Heart left ventricle (tissue), 16 donors: ENCODE measurements at regions not wholly inside any gene's neighbourhood (a gene's known extent, or its start where the extent isn't known, plus 50 kb on each side); places are given as distances from the start of the nearest gene placed in this dataset.

ENCODE experiments used
- ATAC-seq, 4 donors: fragments of 200-7000 bp; cut with Tn5 transposase; one replicate each; pipeline ENCODE4 v1.9.1; 2020 to 2022; ENCODE audit warnings: moderate library complexity in 4 of 4, mild to moderate bottlenecking in 3 of 4, moderate number of reproducible peaks in 1 of 4
- DNase-seq, 5 donors: peaks; one replicate each; pipeline ENCODE4 v3.0.0-alpha.2; 2020
- H3K27ac ChIP-seq, 12 donors: fragments of 200-600 bp; sonication (generic) in 4 of 12; one replicate each; pipeline versions ENCODE4 v1.5.0 to v1.8.0; 2016 to 2022; ENCODE audit warnings: mild to moderate bottlenecking in 2 of 12
- H3K27me3 ChIP-seq, 9 donors: fragments of 200-600 bp; sonication (generic) in 2 of 9; one replicate each; pipeline versions ENCODE4 v1.5.1 to v1.8.0; 2016 to 2022; ENCODE audit warnings: mild to moderate bottlenecking in 3 of 9
- H3K36me3 ChIP-seq, 9 donors: fragments of 200-600 bp; sonication (generic) in 2 of 9; one replicate each; pipeline versions ENCODE4 v1.5.0 to v1.8.0; 2018 to 2022; ENCODE audit warnings: mild to moderate bottlenecking in 2 of 9
- H3K4me1 ChIP-seq, 12 donors: fragments of 200-600 bp; sonication (generic) in 4 of 12; one replicate each; pipeline versions ENCODE4 v1.5.0 to v1.8.0; 2016 to 2022; ENCODE audit warnings: mild to moderate bottlenecking in 3 of 12
- H3K4me3 ChIP-seq, 12 donors: fragments of 200-600 bp; sonication (generic) in 4 of 12; one replicate each; pipeline versions ENCODE4 v1.5.0 to v1.8.0; 2017 to 2022; ENCODE audit warnings: mild to moderate bottlenecking in 9 of 12, moderate library complexity in 4 of 12
- H3K9me3 ChIP-seq, 12 donors: fragments of 200-600 bp; sonication (generic) in 4 of 12; one replicate each; pipeline versions ENCODE4 v1.5.0 to v1.8.0; 2016 to 2022; ENCODE audit warnings: mild to moderate bottlenecking in 1 of 12
- CTCF ChIP-seq, 12 donors: fragments of 200-600 bp; sonication (generic) in 4 of 12; IDR thresholded peaks; one replicate each; pipeline versions ENCODE4 v1.5.0 to v1.8.0; 2018 to 2022; ENCODE audit warnings: antibody characterized with exemption in 12 of 12, mild to moderate bottlenecking in 5 of 12
- POLR2A ChIP-seq, 2 donors: fragments of 450-650 bp; IDR thresholded peaks; one replicate each; pipeline ENCODE4 v1.6.1; 2017; ENCODE audit warnings: antibody characterized with exemption in 2 of 2, mild to moderate bottlenecking in 2 of 2, moderate library complexity in 2 of 2
- WGBS, 4 donors: extraction: QIAGEN DNeasy Blood & Tissue Kit in 2 of 4; methylation state at CpG; one replicate each; pipeline versions ENCODE4 v1.1.5 to v1.1.7; 2013 to 2018; 5-methylcytosine and 5-hydroxymethylcytosine counted together
- intact Hi-C, 10 donors: fragments of 100-400 bp; cut with DNase I; formaldehyde crosslinking; loops; one replicate each; pipeline versions ENCODE4 v1.11.1 to v1.14.2; 2022
- donor health status: ischemic (EF 13 %, LVEDD 7.1; RV severe dilation, severe dysfunction).
- donor health status: healthy with polysubstance abuse.
- donor health status: DM: no; HTN: yes; CAD: no.
- donor health status: DM: no; HTN: no; CAD: no.
- donor health status: ischemic (EF 25% LVEDD 6.9; RV normal size, moderate dysfunction).
- donor health status: ischemic (EF 25% LVEDD 5.7; RV mildly dilated, moderate dysfunction).
- donor health status: healthy.
- donor health status: DM: yes; HTN: yes; CAD: no.
- donor health status: ischemic (EF 35%, LVEDD 5.7; RV mildly dilated, moderate dysfunction).
- donor health status: nonischemic (EF 11% LVEDD 7.7; RV severe dilation, severe dysfunction).
- donor health status: DM: yes; HTN: yes; CAD: no.
- donor health status: PGD.
- donor health status: ischemic (EF 29% LVEDD 5.4; RV normal size, mild dysfunction).
- donor health status: nonischemic (EF 23%, LVEDD 6.1; RV moderate dilation, normal function).

GRCh38 chr2:51237626-51238271 lies 205.8 kb upstream of the NRXN1 start:
- TF ChIP-seq CTCF (IDR thresholded peaks at IDR 0.05) (no peak), POLR2A (IDR thresholded peaks at IDR 0.05) (no peak)
- ATAC-seq (no peak), DNase-seq (no peak)
- intact Hi-C loops: no loop called here
- no peak overlapping the region for H3K4me3 ChIP-seq
- H3K4me1 ChIP-seq: no peaks in the 10 kb centered on the region
- H3K9me3 ChIP-seq: no peaks in the 10 kb centered on the region
- H3K27me3 ChIP-seq: no peaks in the 10 kb centered on the region
- H3K36me3 ChIP-seq: no peaks in the 10 kb centered on the region
- H3K27ac ChIP-seq: no peak overlapping the region

- intact Hi-C loops: no loop called here
- no peak for ATAC-seq
- WGBS, 4 donors: 23 to 27% (median 25%) methylated on average over 1 of the region's 1 CpG
- Histone ChIP-seq H3K27me3 (no peaks in the 10 kb centered on the region), H3K27ac (no peak overlapping the region), H3K36me3 (no peaks in the 10 kb centered on the region), H3K4me1 (no peaks in the 10 kb centered on the region), H3K4me3 (no peak overlapping the region), H3K9me3 (peaks cover 0 to 4% (median 0%) of the 10 kb centered on the region in 12 donors)
- TF ChIP-seq POLR2A (IDR thresholded peaks at IDR 0.05): no peak
- no peak for TF ChIP-seq CTCF (IDR thresholded peaks at IDR 0.05)
- no peak for DNase-seq
These were observed 200.1 kb upstream of the NRXN1 start for GRCh38 chr2:51232027-51232426.

DNA sequence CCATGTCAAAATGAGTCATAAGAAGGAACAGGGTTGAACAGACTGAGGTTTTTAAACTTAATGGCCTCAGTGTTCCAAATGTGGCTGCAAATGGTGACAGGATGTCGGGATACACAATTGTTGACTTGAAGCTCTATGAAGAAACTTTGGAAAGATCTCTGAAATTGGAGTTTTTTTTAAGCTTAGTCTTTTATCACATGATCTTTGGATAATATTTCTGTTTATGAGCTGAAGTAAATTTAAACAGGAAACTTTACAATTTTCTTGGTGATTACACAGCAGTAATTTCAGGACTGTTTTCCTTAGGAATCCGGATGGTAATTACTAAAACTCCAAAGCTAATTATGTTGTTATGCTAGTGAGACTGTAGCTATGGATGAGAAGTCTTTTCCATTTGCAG lies 199.1 kb upstream of the NRXN1 start:
- H3K27me3 ChIP-seq: no peaks in the 10 kb centered on the region
- TF ChIP-seq CTCF (IDR thresholded peaks at IDR 0.05) (no peak), POLR2A (IDR thresholded peaks at IDR 0.05) (no peak)
- WGBS, 4 donors: 69 to 79% (median 77%) methylated on average over 2 of the region's 2 CpGs

GRCh38 chr2:51225377-51225776 lies 193.4 kb upstream of the NRXN1 start:
- Histone ChIP-seq H3K27ac (no peak overlapping the region), H3K27me3 (no peaks in the 10 kb centered on the region), H3K36me3 (no peaks in the 10 kb centered on the region), H3K4me3 (no peak overlapping the region), H3K4me1 (no peaks in the 10 kb centered on the region), H3K9me3 (peaks cover 0 to 4% (median 0%) of the 10 kb centered on the region in 12 donors)
- ATAC-seq (no peak), DNase-seq (no peak)
- intact Hi-C loops: loop anchor here in 1 of 10 donors (2.0 kb wide), 1 partner anchor 57 kb away; no protein-coding TSS in a partner anchor
- 66 to 74% (median 69%) methylated on average over 3 of the region's 3 CpGs for WGBS, 4 donors
- no peak for TF ChIP-seq CTCF (IDR thresholded peaks at IDR 0.05)
- TF ChIP-seq POLR2A (IDR thresholded peaks at IDR 0.05): no peak

More for the DNA sequence above, 199.1 kb upstream of the NRXN1 start:
- Histone ChIP-seq H3K4me3 (no peak overlapping the region), H3K27ac (no peak overlapping the region), H3K4me1 (no peaks in the 10 kb centered on the region), H3K36me3 (no peaks in the 10 kb centered on the region), H3K9me3 (peaks cover 0 to 4% (median 0%) of the 10 kb centered on the region in 12 donors)
- intact Hi-C loops: no loop called here
- DNase-seq (no peak), ATAC-seq (no peak)
